ENCODE measurements at regions not wholly inside any gene's neighbourhood (a gene's known extent, or its start where the extent isn't known, plus 50 kb on each side); places are given as distances from the start of the nearest gene placed in this dataset.
A peak's percentile ranks its signal among the peaks of the same experiment; 100 is the strongest.

DNA sequence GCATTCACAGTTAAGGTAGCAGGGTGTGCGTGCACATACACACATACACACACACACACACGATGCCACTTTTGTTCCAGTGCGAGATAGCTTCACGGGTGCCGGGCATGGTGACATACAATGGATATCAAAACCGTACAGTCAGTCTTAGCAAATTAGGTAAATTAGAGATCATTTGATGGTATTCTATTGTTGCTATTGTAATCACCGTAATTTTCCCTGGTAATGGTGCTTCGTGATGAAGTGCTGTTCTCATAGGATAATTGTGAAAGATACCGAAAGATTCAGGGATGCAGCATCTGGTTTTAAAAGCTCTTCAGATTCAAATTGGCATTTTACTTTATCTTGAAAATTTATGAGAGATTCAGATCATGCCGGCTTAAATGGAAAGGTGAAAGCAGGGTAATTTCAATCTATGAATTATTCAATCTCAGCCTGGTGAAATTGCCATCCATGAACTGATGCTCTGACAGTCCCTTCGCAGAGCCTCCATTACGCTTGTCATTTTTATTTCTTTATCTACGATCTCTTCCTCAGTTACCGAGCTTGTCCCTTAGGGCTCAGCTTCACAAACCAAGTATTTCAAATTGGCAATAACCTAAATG, 71.3 kb upstream of the SOX4 start:
- H3K4me1 ChIP-seq (ENCODE audit: insufficient read depth, low read length), result no peaks in the 10 kb centered on the region
- no peaks in the 10 kb centered on the region for H4K20me1 ChIP-seq (ENCODE audit: low read length)
- intact Hi-C loops (cut with micrococcal nuclease), result loop anchor here (5.0 kb wide), 1 partner anchor 65 kb away; no protein-coding TSS in a partner anchor
- H3K79me2 ChIP-seq (ENCODE audit: low read length), result no peaks in the 10 kb centered on the region
- no peak overlapping the region for H3K9ac ChIP-seq (ENCODE audit: low read length)
- no peak overlapping the region for H3K4me3 ChIP-seq (ENCODE audit: low read length)
- H3K27me3 ChIP-seq (ENCODE audit: low read length), result no peaks in the 10 kb centered on the region
- DNase-seq, result no peak
- BruUV-seq (replicated peaks), result no TSS peak
- no peak for ATAC-seq
- no peak overlapping the region for H3K4me2 ChIP-seq (ENCODE audit: low read length)
- H3K27ac ChIP-seq (ENCODE audit: low read length), result no peak overlapping the region
- H3K9me2 ChIP-seq (replicated peaks; ENCODE audit: low read length), result no peaks in the 10 kb centered on the region
- CTCF ChIA-PET, result no interaction called here
- no peaks in the 10 kb centered on the region for H3F3A ChIP-seq (ENCODE audit: low read length, unreplicated experiment)
- no peaks in the 10 kb centered on the region for H3K9me3 ChIP-seq (ENCODE audit: low read length)
- TF ChIP-seq, protein P1, sequence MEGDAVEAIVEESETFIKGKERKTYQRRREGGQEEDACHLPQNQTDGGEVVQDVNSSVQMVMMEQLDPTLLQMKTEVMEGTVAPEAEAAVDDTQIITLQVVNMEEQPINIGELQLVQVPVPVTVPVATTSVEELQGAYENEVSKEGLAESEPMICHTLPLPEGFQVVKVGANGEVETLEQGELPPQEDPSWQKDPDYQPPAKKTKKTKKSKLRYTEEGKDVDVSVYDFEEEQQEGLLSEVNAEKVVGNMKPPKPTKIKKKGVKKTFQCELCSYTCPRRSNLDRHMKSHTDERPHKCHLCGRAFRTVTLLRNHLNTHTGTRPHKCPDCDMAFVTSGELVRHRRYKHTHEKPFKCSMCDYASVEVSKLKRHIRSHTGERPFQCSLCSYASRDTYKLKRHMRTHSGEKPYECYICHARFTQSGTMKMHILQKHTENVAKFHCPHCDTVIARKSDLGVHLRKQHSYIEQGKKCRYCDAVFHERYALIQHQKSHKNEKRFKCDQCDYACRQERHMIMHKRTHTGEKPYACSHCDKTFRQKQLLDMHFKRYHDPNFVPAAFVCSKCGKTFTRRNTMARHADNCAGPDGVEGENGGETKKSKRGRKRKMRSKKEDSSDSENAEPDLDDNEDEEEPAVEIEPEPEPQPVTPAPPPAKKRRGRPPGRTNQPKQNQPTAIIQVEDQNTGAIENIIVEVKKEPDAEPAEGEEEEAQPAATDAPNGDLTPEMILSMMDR (conservative IDR thresholded peaks at IDR 0.05; ENCODE audit: low read depth, low read length), result no peak
- TF ChIP-seq EZH2phosphoT487 (IDR thresholded peaks at IDR 0.05; ENCODE audit: borderline replicate concordance, low read length) (no peak), EZH2 (IDR thresholded peaks at IDR 0.05; ENCODE audit: low read length, unreplicated experiment) (no peak)
- POLR2A ChIA-PET (ENCODE audit: unreplicated experiment), result interaction anchor here (0.8 kb wide), 1 partner anchor 964 kb away, joined by 4 read pairs; no protein-coding TSS in a partner anchor
- H3K36me3 ChIP-seq (ENCODE audit: low read depth, low read length), result no peaks in the 10 kb centered on the region
- no peak overlapping the region for H2AFZ ChIP-seq (ENCODE audit: low read length)

DNA sequence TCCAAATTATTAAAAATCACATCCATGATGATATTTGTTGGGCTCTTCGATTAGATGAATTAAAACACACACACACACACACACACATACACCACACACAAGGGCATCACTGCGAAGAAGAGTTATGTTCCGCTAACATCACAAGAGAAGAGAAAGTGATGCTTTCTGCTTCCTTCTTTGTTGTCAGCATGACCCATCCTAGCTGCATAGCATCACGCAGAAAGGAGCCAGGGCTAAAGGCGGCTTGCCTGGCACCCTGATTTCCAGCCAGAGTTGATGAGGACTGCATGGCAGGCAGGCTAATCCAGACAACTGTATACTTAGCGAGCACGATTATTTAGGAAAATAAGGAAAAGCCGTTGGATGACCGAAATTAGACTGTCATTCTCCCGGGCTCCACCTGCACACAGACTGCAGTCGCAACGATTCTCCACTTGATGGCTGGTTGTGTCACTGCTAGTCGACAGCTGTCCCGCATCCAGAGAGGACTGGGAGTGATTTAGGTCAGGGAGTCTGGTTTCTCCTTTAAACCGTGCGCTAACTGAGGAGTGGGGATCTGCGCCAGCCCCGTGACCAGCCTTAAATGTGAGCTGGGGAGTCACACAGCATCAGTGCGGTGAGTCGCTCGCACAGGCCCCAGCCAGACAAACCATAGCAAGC, 70.6 kb upstream of the SOX4 start:
- H3K36me3 ChIP-seq (ENCODE audit: low read depth, low read length), result no peaks in the 10 kb centered on the region
- no peak for TF ChIP-seq EZH2 (IDR thresholded peaks at IDR 0.05; ENCODE audit: low read length, unreplicated experiment)
- TF ChIP-seq, protein P1 (conservative IDR thresholded peaks at IDR 0.05; ENCODE audit: low read depth, low read length), result peak; percentile 53
- no peak for TF ChIP-seq EZH2phosphoT487 (IDR thresholded peaks at IDR 0.05; ENCODE audit: borderline replicate concordance, low read length)
- H3K27me3 ChIP-seq (ENCODE audit: low read length), result no peaks in the 10 kb centered on the region
- H4K20me1 ChIP-seq (ENCODE audit: low read length), result no peaks in the 10 kb centered on the region
- no peak overlapping the region for H3K4me2 ChIP-seq (ENCODE audit: low read length)
- CTCF ChIA-PET, result no interaction called here
- BruUV-seq (replicated peaks), result no TSS peak
- H3K9me2 ChIP-seq (replicated peaks; ENCODE audit: low read length), result no peaks in the 10 kb centered on the region
- POLR2A ChIA-PET (ENCODE audit: unreplicated experiment), result interaction anchor here (0.8 kb wide), 1 partner anchor 965 kb away, joined by 4 read pairs; no protein-coding TSS in a partner anchor
- intact Hi-C loops (cut with micrococcal nuclease), result loop anchor here (5.0 kb wide), 1 partner anchor 64 kb away; no protein-coding TSS in a partner anchor
- no peak overlapping the region for H3K4me3 ChIP-seq (ENCODE audit: low read length)
- no peaks in the 10 kb centered on the region for H3K9me3 ChIP-seq (ENCODE audit: low read length)
- H3K9ac ChIP-seq (ENCODE audit: low read length), result no peak overlapping the region
- peak overlapping the region; percentile 7; the same call in 1 of the 2 replicates for H2AFZ ChIP-seq (ENCODE audit: low read length)
- H3K4me1 ChIP-seq (ENCODE audit: insufficient read depth, low read length), result no peaks in the 10 kb centered on the region
- DNase-seq, result peak; percentile 30
- H3K27ac ChIP-seq (ENCODE audit: low read length), result no peak overlapping the region
- H3K79me2 ChIP-seq (ENCODE audit: low read length), result no peaks in the 10 kb centered on the region
- peak; percentile 80 for ATAC-seq
- no peaks in the 10 kb centered on the region for H3F3A ChIP-seq (ENCODE audit: low read length, unreplicated experiment)

DNA sequence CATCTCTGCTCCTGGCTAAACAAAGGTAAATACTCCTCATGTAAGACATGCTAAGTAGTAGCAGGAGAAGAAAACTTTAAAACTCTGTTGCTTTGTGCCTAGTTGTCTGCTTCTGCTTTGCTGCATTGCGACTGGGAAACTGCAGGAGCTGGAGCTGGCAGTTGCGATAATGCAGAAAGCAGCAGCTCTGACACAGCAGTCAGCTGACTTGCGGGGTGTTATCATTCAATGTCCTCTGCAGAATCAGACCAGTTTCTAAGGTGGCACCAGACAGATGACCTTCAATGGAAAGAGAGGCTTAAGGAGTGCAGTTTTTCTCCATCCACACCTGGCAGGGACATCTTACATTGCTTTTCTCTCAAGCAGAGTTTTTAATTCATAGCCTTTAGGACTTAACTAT, 69.9 kb upstream of the SOX4 start:
- CTCF ChIA-PET, result no interaction called here
- Histone ChIP-seq H3F3A (ENCODE audit: low read length, unreplicated experiment) (no peaks in the 10 kb centered on the region), H3K9ac (ENCODE audit: low read length) (no peak overlapping the region), H3K79me2 (ENCODE audit: low read length) (no peaks in the 10 kb centered on the region), H4K20me1 (ENCODE audit: low read length) (no peaks in the 10 kb centered on the region), H3K9me2 (replicated peaks; ENCODE audit: low read length) (no peaks in the 10 kb centered on the region), H3K36me3 (ENCODE audit: low read depth, low read length) (no peaks in the 10 kb centered on the region), H3K4me3 (ENCODE audit: low read length) (no peak overlapping the region), H2AFZ (ENCODE audit: low read length) (no peak overlapping the region), H3K27me3 (ENCODE audit: low read length) (no peaks in the 10 kb centered on the region), H3K9me3 (ENCODE audit: low read length) (no peaks in the 10 kb centered on the region), H3K4me1 (ENCODE audit: insufficient read depth, low read length) (no peaks in the 10 kb centered on the region), H3K4me2 (ENCODE audit: low read length) (no peak overlapping the region), H3K27ac (ENCODE audit: low read length) (no peak overlapping the region)
- BruUV-seq (replicated peaks), result no TSS peak
- POLR2A ChIA-PET (ENCODE audit: unreplicated experiment), result no interaction called here
- ATAC-seq (no peak), DNase-seq (no peak)
- intact Hi-C loops (cut with micrococcal nuclease), result loop anchor here (5.0 kb wide), 1 partner anchor 64 kb away; no protein-coding TSS in a partner anchor
- TF ChIP-seq EZH2phosphoT487 (IDR thresholded peaks at IDR 0.05; ENCODE audit: borderline replicate concordance, low read length) (no peak), EZH2 (IDR thresholded peaks at IDR 0.05; ENCODE audit: low read length, unreplicated experiment) (no peak)
- TF ChIP-seq, protein P1 (conservative IDR thresholded peaks at IDR 0.05; ENCODE audit: low read depth, low read length), result no peak
